ENCODE measurements at regions not wholly inside any gene's neighbourhood (a gene's known extent, or its start where the extent isn't known, plus 50 kb on each side); places are given as distances from the start of the nearest gene placed in this dataset.

DNA sequence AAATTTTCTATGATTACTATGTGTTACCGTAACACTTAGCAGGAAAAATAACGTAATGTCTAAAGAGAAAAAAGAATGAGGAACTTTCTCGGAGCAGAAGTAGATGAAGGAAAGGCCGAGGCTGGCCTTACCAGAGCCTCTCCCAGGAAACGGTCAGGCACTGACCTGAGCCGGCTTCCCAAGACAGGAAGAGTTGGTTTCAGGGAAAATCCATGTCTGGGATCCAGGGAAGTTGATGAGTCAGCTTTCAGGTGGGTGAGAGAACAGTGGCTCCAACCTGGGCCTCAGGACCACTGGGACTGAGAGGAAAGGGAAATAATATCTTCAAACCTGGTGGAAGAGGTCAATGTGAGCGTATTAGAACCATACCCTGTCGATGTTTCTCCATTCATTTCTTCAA lies 93.3 kb upstream of the UBL3 start:
- DNase-seq (ENCODE audit: low spot score) (no peak), ATAC-seq (ENCODE audit: low read depth) (no peak)
- no peak overlapping the region for H3K27ac ChIP-seq (ENCODE audit: poor library complexity, severe bottlenecking)
- H3K4me1 ChIP-seq (ENCODE audit: insufficient read depth, poor library complexity, severe bottlenecking): no peaks in the 10 kb centered on the region
- H3K27me3 ChIP-seq (ENCODE audit: insufficient read depth, poor library complexity, severe bottlenecking): no peaks in the 10 kb centered on the region
- H3K9me3 ChIP-seq (ENCODE audit: severe bottlenecking): no peaks in the 10 kb centered on the region
- TF ChIP-seq CTCF (IDR thresholded peaks at IDR 0.05; ENCODE audit: poor library complexity, severe bottlenecking): no peak
- H3K36me3 ChIP-seq (ENCODE audit: low read depth): no peaks in the 10 kb centered on the region
- H3K4me3 ChIP-seq (ENCODE audit: severe bottlenecking): no peak overlapping the region

DNA sequence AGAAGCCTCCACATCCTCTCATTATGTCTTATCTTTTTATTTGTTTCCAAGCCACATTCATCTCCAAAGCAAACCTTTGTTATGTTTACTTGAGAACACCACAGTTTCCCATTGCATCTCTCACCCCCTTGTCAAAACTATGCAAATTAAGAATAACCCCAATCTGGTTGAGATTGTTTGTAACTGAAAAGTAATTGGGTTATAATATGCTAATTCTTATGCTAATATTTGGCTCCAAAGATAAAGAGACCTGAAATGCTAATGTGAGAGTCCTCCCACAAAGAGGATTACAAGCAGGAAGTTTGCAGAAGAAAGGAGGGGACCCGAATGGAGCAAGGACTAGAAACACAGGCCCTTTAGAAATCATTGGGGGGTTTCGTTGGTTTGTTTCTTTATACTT lies 92.9 kb upstream of the UBL3 start:
- no peaks in the 10 kb centered on the region for H3K36me3 ChIP-seq (ENCODE audit: low read depth)
- no peaks in the 10 kb centered on the region for H3K27me3 ChIP-seq (ENCODE audit: insufficient read depth, poor library complexity, severe bottlenecking)
- H3K4me3 ChIP-seq (ENCODE audit: severe bottlenecking): no peak overlapping the region
- no peak for DNase-seq (ENCODE audit: low spot score)
- no peaks in the 10 kb centered on the region for H3K4me1 ChIP-seq (ENCODE audit: insufficient read depth, poor library complexity, severe bottlenecking)
- TF ChIP-seq CTCF (IDR thresholded peaks at IDR 0.05; ENCODE audit: poor library complexity, severe bottlenecking): no peak
- H3K9me3 ChIP-seq (ENCODE audit: severe bottlenecking): no peaks in the 10 kb centered on the region
- H3K27ac ChIP-seq (ENCODE audit: poor library complexity, severe bottlenecking): no peak overlapping the region
- ATAC-seq (ENCODE audit: low read depth): no peak

GRCh38 chr13:29940715-29941114 lies 90.3 kb upstream of the UBL3 start:
- Histone ChIP-seq H3K36me3 (ENCODE audit: low read depth) (no peaks in the 10 kb centered on the region), H3K27me3 (ENCODE audit: insufficient read depth, poor library complexity, severe bottlenecking) (no peaks in the 10 kb centered on the region), H3K4me3 (ENCODE audit: severe bottlenecking) (no peak overlapping the region), H3K4me1 (ENCODE audit: insufficient read depth, poor library complexity, severe bottlenecking) (no peaks in the 10 kb centered on the region), H3K27ac (ENCODE audit: poor library complexity, severe bottlenecking) (no peak overlapping the region), H3K9me3 (ENCODE audit: severe bottlenecking) (no peaks in the 10 kb centered on the region)
- TF ChIP-seq CTCF (IDR thresholded peaks at IDR 0.05; ENCODE audit: poor library complexity, severe bottlenecking): no peak
- ATAC-seq (ENCODE audit: low read depth) (no peak), DNase-seq (ENCODE audit: low spot score) (no peak)

DNA sequence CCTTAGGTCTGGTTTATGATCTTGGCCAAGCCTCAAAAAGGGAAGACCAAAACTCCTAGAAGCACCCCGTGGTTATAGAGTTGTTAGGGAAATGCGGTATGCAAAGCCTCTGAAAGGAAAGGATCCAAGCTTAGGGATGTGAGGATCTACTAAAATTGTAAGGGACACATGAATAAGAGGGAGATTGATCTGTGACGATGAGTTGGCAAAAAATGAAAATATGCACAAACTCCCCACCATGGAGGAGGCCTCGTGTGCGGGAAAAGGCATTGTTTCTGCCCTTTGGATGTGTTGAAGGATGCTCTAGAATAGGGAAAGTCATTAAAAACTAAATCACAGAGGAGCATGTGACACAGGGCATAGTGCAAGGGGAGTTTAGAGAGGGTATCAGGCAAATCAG lies 88.7 kb upstream of the UBL3 start:
- TF ChIP-seq CTCF (IDR thresholded peaks at IDR 0.05; ENCODE audit: poor library complexity, severe bottlenecking): no peak
- no peak overlapping the region for H3K4me3 ChIP-seq (ENCODE audit: severe bottlenecking)
- H3K36me3 ChIP-seq (ENCODE audit: low read depth): no peaks in the 10 kb centered on the region
- H3K4me1 ChIP-seq (ENCODE audit: insufficient read depth, poor library complexity, severe bottlenecking): no peaks in the 10 kb centered on the region
- H3K27me3 ChIP-seq (ENCODE audit: insufficient read depth, poor library complexity, severe bottlenecking): no peaks in the 10 kb centered on the region
- H3K27ac ChIP-seq (ENCODE audit: poor library complexity, severe bottlenecking): no peak overlapping the region
- ATAC-seq (ENCODE audit: low read depth) (no peak), DNase-seq (ENCODE audit: low spot score) (no peak)
- no peaks in the 10 kb centered on the region for H3K9me3 ChIP-seq (ENCODE audit: severe bottlenecking)

GRCh38 chr13:29937841-29938240 lies 87.4 kb upstream of the UBL3 start:
- DNase-seq (ENCODE audit: low spot score) (no peak), ATAC-seq (ENCODE audit: low read depth) (no peak)
- TF ChIP-seq CTCF (IDR thresholded peaks at IDR 0.05; ENCODE audit: poor library complexity, severe bottlenecking): no peak
- H3K4me1 ChIP-seq (ENCODE audit: insufficient read depth, poor library complexity, severe bottlenecking): no peaks in the 10 kb centered on the region
- no peak overlapping the region for H3K27ac ChIP-seq (ENCODE audit: poor library complexity, severe bottlenecking)
- no peaks in the 10 kb centered on the region for H3K27me3 ChIP-seq (ENCODE audit: insufficient read depth, poor library complexity, severe bottlenecking)
- no peaks in the 10 kb centered on the region for H3K36me3 ChIP-seq (ENCODE audit: low read depth)
- no peaks in the 10 kb centered on the region for H3K9me3 ChIP-seq (ENCODE audit: severe bottlenecking)
- H3K4me3 ChIP-seq (ENCODE audit: severe bottlenecking): no peak overlapping the region

All from RWPE2 (cell line).